ENCODE measurements at regions not wholly inside any gene's neighbourhood (a gene's known extent, or its start where the extent isn't known, plus 50 kb on each side); places are given as distances from the start of the nearest gene placed in this dataset.

DNA sequence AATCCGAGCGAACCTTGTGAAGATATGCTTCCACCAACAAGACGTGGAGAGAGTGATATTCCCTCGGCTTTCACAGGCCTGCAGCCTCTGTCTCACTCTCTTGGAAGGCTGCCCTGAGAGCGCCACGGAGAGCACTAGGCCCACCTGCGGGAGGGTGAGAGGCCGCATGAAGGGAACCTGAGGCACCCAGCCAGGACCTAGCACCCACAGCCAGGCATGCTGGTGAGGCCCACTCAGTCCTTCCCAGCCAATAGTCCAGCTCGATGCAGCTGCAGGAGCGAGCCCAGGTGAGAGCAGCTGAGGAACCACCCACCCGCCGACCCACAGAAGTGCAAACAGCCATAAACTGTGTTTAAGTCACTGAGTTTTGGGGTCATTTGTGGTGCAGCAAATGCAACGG lies 227.2 kb downstream of the QKI start:
- no peaks in the 10 kb centered on the region for H3K27me3 ChIP-seq (ENCODE audit: low read length)
- no peaks in the 10 kb centered on the region for H4K20me1 ChIP-seq (ENCODE audit: low read depth, low read length)
- no peak overlapping the region for H3K27ac ChIP-seq (ENCODE audit: low read depth, low read length)
- no peaks in the 10 kb centered on the region for H3K79me2 ChIP-seq (ENCODE audit: insufficient read depth, low read length)
- H3F3A ChIP-seq (ENCODE audit: insufficient read depth): no peaks in the 10 kb centered on the region
- H3K4me2 ChIP-seq (ENCODE audit: low read depth, low read length, poor library complexity, severe bottlenecking): no peak overlapping the region
- H3K9ac ChIP-seq (ENCODE audit: low read length): no peak overlapping the region
- H2AFZ ChIP-seq (ENCODE audit: low read depth, low read length, severe bottlenecking): no peak overlapping the region
- no peaks in the 10 kb centered on the region for H3K36me3 ChIP-seq (ENCODE audit: low read length)
- no peaks in the 10 kb centered on the region for H3K9me3 ChIP-seq (ENCODE audit: insufficient read depth, low read length)
- H3K4me3 ChIP-seq (ENCODE audit: insufficient read depth, low read length, poor library complexity, severe bottlenecking): no peak overlapping the region
- TF ChIP-seq, protein P1, sequence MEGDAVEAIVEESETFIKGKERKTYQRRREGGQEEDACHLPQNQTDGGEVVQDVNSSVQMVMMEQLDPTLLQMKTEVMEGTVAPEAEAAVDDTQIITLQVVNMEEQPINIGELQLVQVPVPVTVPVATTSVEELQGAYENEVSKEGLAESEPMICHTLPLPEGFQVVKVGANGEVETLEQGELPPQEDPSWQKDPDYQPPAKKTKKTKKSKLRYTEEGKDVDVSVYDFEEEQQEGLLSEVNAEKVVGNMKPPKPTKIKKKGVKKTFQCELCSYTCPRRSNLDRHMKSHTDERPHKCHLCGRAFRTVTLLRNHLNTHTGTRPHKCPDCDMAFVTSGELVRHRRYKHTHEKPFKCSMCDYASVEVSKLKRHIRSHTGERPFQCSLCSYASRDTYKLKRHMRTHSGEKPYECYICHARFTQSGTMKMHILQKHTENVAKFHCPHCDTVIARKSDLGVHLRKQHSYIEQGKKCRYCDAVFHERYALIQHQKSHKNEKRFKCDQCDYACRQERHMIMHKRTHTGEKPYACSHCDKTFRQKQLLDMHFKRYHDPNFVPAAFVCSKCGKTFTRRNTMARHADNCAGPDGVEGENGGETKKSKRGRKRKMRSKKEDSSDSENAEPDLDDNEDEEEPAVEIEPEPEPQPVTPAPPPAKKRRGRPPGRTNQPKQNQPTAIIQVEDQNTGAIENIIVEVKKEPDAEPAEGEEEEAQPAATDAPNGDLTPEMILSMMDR (IDR thresholded peaks at IDR 0.05; ENCODE audit: insufficient read depth, low read length, poor library complexity, severe bottlenecking): no peak
- H3K9me2 ChIP-seq (replicated peaks; ENCODE audit: insufficient read depth, low read length): no peaks in the 10 kb centered on the region

DNA sequence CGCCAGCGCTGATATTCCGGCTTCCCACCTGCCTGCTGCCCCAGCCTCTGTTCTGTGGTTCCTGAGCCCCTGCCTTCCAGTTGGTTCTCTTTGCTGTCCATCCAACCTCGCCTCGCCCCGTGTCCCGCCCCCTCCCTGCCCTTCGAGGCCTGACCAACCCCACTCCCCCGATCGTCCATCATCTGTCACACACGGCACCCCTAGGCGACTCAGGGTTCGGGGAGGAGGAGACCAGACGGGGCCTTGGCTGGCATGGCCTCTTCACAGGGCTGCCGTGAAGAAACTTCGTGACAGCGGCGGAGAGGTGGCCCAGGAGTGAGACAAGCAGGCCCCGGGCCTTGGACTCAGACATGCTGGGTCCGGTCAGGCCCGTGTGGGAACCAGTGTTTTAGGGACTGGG lies 226.1 kb downstream of the QKI start:
- no peak for TF ChIP-seq EZH2phosphoT487 (conservative IDR thresholded peaks at IDR 0.05; ENCODE audit: low read length)
- TF ChIP-seq, protein P1 (IDR thresholded peaks at IDR 0.05; ENCODE audit: insufficient read depth, low read length, poor library complexity, severe bottlenecking): no peak
- Histone ChIP-seq H2AFZ (ENCODE audit: low read depth, low read length, severe bottlenecking) (no peak overlapping the region), H3K9me2 (replicated peaks; ENCODE audit: insufficient read depth, low read length) (no peaks in the 10 kb centered on the region), H3K27ac (ENCODE audit: low read depth, low read length) (no peak overlapping the region), H3K4me3 (ENCODE audit: insufficient read depth, low read length, poor library complexity, severe bottlenecking) (no peak overlapping the region), H3K4me2 (ENCODE audit: low read depth, low read length, poor library complexity, severe bottlenecking) (no peak overlapping the region), H3K9me3 (ENCODE audit: insufficient read depth, low read length) (no peaks in the 10 kb centered on the region), H3K9ac (ENCODE audit: low read length) (no peak overlapping the region), H4K20me1 (ENCODE audit: low read depth, low read length) (no peaks in the 10 kb centered on the region), H3F3A (ENCODE audit: insufficient read depth) (no peaks in the 10 kb centered on the region), H3K79me2 (ENCODE audit: insufficient read depth, low read length) (no peaks in the 10 kb centered on the region), H3K36me3 (ENCODE audit: low read length) (no peaks in the 10 kb centered on the region), H3K27me3 (ENCODE audit: low read length) (no peaks in the 10 kb centered on the region)

DNA sequence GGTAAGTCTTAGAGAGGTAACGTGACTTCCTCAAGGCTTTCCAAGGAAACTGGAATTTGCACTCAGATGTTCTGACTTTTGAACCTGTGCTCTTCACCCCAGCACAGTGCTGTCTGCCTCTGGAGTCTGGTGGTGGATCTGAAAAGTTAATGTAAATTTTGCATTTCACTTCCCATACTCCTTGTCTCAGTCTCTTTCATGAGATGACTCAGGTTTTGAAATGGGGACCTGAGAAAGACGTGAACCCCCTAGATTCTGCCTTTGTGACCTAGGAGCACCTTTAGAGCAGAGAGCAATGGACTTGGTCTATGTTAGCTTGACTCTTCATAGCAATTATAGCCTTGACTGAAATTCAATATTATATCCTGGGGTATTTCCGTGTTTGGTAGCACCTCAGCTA lies 223.0 kb downstream of the QKI start:
- Histone ChIP-seq H3K9ac (ENCODE audit: low read length) (no peak overlapping the region), H3K27me3 (ENCODE audit: low read length) (no peaks in the 10 kb centered on the region), H3F3A (ENCODE audit: insufficient read depth) (no peaks in the 10 kb centered on the region), H3K36me3 (ENCODE audit: low read length) (no peaks in the 10 kb centered on the region), H3K9me3 (ENCODE audit: insufficient read depth, low read length) (no peaks in the 10 kb centered on the region), H4K20me1 (ENCODE audit: low read depth, low read length) (no peaks in the 10 kb centered on the region), H2AFZ (ENCODE audit: low read depth, low read length, severe bottlenecking) (no peak overlapping the region), H3K79me2 (ENCODE audit: insufficient read depth, low read length) (no peaks in the 10 kb centered on the region), H3K27ac (ENCODE audit: low read depth, low read length) (no peak overlapping the region), H3K4me3 (ENCODE audit: insufficient read depth, low read length, poor library complexity, severe bottlenecking) (no peak overlapping the region), H3K9me2 (replicated peaks; ENCODE audit: insufficient read depth, low read length) (no peaks in the 10 kb centered on the region), H3K4me2 (ENCODE audit: low read depth, low read length, poor library complexity, severe bottlenecking) (no peak overlapping the region)
- TF ChIP-seq, protein P1 (IDR thresholded peaks at IDR 0.05; ENCODE audit: insufficient read depth, low read length, poor library complexity, severe bottlenecking): no peak
- no peak for TF ChIP-seq EZH2phosphoT487 (conservative IDR thresholded peaks at IDR 0.05; ENCODE audit: low read length)
